ENCODE measurements at regions not wholly inside any gene's neighbourhood (a gene's known extent, or its start where the extent isn't known, plus 50 kb on each side); places are given as distances from the start of the nearest gene placed in this dataset.

DNA sequence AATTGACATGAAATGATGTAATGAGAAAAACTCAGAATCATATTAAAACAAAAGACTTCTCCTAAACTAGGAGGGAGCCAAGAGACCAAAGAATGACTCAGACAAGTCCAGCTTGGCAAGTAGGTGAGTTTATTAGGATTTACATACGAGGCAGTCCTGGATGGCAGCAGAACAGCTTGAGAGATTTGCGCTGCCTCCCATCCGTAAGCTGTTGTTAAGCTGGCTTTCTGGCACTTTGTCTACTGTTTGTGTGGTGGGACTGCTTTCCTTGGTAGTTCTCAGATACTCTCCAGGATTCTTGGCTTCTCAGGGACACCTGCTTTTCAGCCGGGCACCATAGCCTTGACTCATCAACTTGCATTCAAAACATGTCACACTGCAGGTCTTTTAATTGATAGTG is 57.6 kb downstream of the COX7C start:
- H3K27ac ChIP-seq (ENCODE audit: control insufficient read depth, insufficient read depth, low read length) = no peak overlapping the region
- no peak overlapping the region for H2AFZ ChIP-seq (ENCODE audit: control insufficient read depth, low read length)
- H3K9ac ChIP-seq (ENCODE audit: control insufficient read depth, extremely low read depth, insufficient read depth, low read length) = no peak overlapping the region
- H3K9me3 ChIP-seq (ENCODE audit: control insufficient read depth, low read depth, low read length) = no peaks in the 10 kb centered on the region
- no peak for DNase-seq (ENCODE audit: low read depth, low spot score)
- no peak overlapping the region for H3K4me2 ChIP-seq (ENCODE audit: control insufficient read depth, extremely low read depth, insufficient read depth, low read depth, low read length)
- no peaks in the 10 kb centered on the region for H3K27me3 ChIP-seq (ENCODE audit: control insufficient read depth, extremely low read depth, insufficient read depth, low read length)
- H3K36me3 ChIP-seq (ENCODE audit: control insufficient read depth in 2 of 2, extremely low read depth in 1 of 2, insufficient read depth in 2 of 2, low read length in 2 of 2) = no peaks in the 10 kb centered on the region
- no peaks in the 10 kb centered on the region for H4K20me1 ChIP-seq (ENCODE audit: control insufficient read depth, extremely low read depth, insufficient read depth, low read length)
- no peak for FAIRE-seq
- dilution Hi-C loops (cut with MboI; ENCODE audit: extremely low pct_ligation_motif_present, low sequenced_read_pairs) = no loop called here
- TF ChIP-seq EZH2 (IDR thresholded peaks at IDR 0.05; ENCODE audit: low read length) (no peak), CTCF (optimal IDR thresholded peaks at IDR 0.05 in 1 of 3, IDR thresholded peaks at IDR 0.05 in 1 of 3, conservative IDR thresholded peaks at IDR 0.05 in 1 of 3; ENCODE audit: extremely low read depth in 1 of 3, insufficient read depth in 2 of 3, low read length in 3 of 3) (no peak)
- H3K79me2 ChIP-seq (ENCODE audit: control insufficient read depth, insufficient read depth, low read length) = no peaks in the 10 kb centered on the region
- no peak overlapping the region for H3K4me3 ChIP-seq (ENCODE audit: control insufficient read depth in 2 of 3, extremely low read depth in 1 of 3, insufficient read depth in 2 of 3, low read depth in 1 of 3, low read length in 3 of 3)
- H3K4me1 ChIP-seq (ENCODE audit: control insufficient read depth, extremely low read depth, insufficient read depth, low read length) = no peaks in the 10 kb centered on the region
- H3K9me1 ChIP-seq (ENCODE audit: control insufficient read depth, extremely low read depth, insufficient read depth, low read length) = no peaks in the 10 kb centered on the region

GRCh38 chr5:86679529-86679928 is 61.8 kb downstream of the COX7C start:
- Histone ChIP-seq H3K79me2 (ENCODE audit: control insufficient read depth, insufficient read depth, low read length) (no peaks in the 10 kb centered on the region), H3K36me3 (ENCODE audit: control insufficient read depth in 2 of 2, extremely low read depth in 1 of 2, insufficient read depth in 2 of 2, low read length in 2 of 2) (no peaks in the 10 kb centered on the region), H2AFZ (ENCODE audit: control insufficient read depth, low read length) (no peak overlapping the region), H3K4me3 (ENCODE audit: control insufficient read depth in 2 of 3, extremely low read depth in 1 of 3, insufficient read depth in 2 of 3, low read depth in 1 of 3, low read length in 3 of 3) (no peak overlapping the region), H3K27ac (ENCODE audit: control insufficient read depth, insufficient read depth, low read length) (no peak overlapping the region), H3K27me3 (ENCODE audit: control insufficient read depth, extremely low read depth, insufficient read depth, low read length) (no peaks in the 10 kb centered on the region), H3K9me1 (ENCODE audit: control insufficient read depth, extremely low read depth, insufficient read depth, low read length) (no peaks in the 10 kb centered on the region), H3K9me3 (ENCODE audit: control insufficient read depth, low read depth, low read length) (no peaks in the 10 kb centered on the region), H4K20me1 (ENCODE audit: control insufficient read depth, extremely low read depth, insufficient read depth, low read length) (no peaks in the 10 kb centered on the region), H3K4me1 (ENCODE audit: control insufficient read depth, extremely low read depth, insufficient read depth, low read length) (no peaks in the 10 kb centered on the region), H3K9ac (ENCODE audit: control insufficient read depth, extremely low read depth, insufficient read depth, low read length) (no peak overlapping the region), H3K4me2 (ENCODE audit: control insufficient read depth, extremely low read depth, insufficient read depth, low read depth, low read length) (no peak overlapping the region)
- FAIRE-seq (no peak), DNase-seq (ENCODE audit: low read depth, low spot score) (no peak)
- TF ChIP-seq EZH2 (IDR thresholded peaks at IDR 0.05; ENCODE audit: low read length) (no peak), CTCF (optimal IDR thresholded peaks at IDR 0.05 in 1 of 3, IDR thresholded peaks at IDR 0.05 in 1 of 3, conservative IDR thresholded peaks at IDR 0.05 in 1 of 3; ENCODE audit: extremely low read depth in 1 of 3, insufficient read depth in 2 of 3, low read length in 3 of 3) (peak; percentile 10 to 54 (median 54))
- dilution Hi-C loops (cut with MboI; ENCODE audit: extremely low pct_ligation_motif_present, low sequenced_read_pairs) = no loop called here
